ENCODE measurements at regions not wholly inside any gene's neighbourhood (a gene's known extent, or its start where the extent isn't known, plus 50 kb on each side); places are given as distances from the start of the nearest gene placed in this dataset.

- DNase-seq (ENCODE audit: low read depth), result no peak
- no peak overlapping the region for H3K4me3 ChIP-seq (ENCODE audit: low read depth, low read length)
- no peak for TF ChIP-seq CTCF (conservative IDR thresholded peaks at IDR 0.05; ENCODE audit: low read depth, low read length)
Measured at GRCh38 chr13:54958781-54959180, 1930.2 kb downstream of the OLFM4 start.

- H3K4me3 ChIP-seq (ENCODE audit: low read depth, low read length), result no peak overlapping the region
- peak; percentile 0 for DNase-seq (ENCODE audit: low read depth)
Measured at GRCh38 chr13:54965881-54966280, 1937.3 kb downstream of the OLFM4 start.

GRCh38 chr13:54972838-54973237 lies 1944.2 kb downstream of the OLFM4 start:
- H3K4me3 ChIP-seq (ENCODE audit: low read depth, low read length), result no peak overlapping the region
- TF ChIP-seq CTCF (conservative IDR thresholded peaks at IDR 0.05; ENCODE audit: low read depth, low read length), result no peak
- no peak for DNase-seq (ENCODE audit: low read depth)

More at GRCh38 chr13:54965881-54966280, 1937.3 kb downstream of the OLFM4 start:
- TF ChIP-seq CTCF (conservative IDR thresholded peaks at IDR 0.05; ENCODE audit: low read depth, low read length), result no peak

- H3K4me3 ChIP-seq (ENCODE audit: low read depth, low read length), result no peak overlapping the region
- TF ChIP-seq CTCF (conservative IDR thresholded peaks at IDR 0.05; ENCODE audit: low read depth, low read length), result no peak
- no peak for DNase-seq (ENCODE audit: low read depth)
Measured at GRCh38 chr13:54975676-54976075, 1947.1 kb downstream of the OLFM4 start.

GRCh38 chr13:54980651-54981050 lies 1952.0 kb downstream of the OLFM4 start:
- no peak overlapping the region for H3K4me3 ChIP-seq (ENCODE audit: low read depth, low read length)
- TF ChIP-seq CTCF (conservative IDR thresholded peaks at IDR 0.05; ENCODE audit: low read depth, low read length), result no peak
- DNase-seq (ENCODE audit: low read depth), result no peak

GRCh38 chr13:54989418-54989817 lies 1960.8 kb downstream of the OLFM4 start:
- DNase-seq (ENCODE audit: low read depth), result no peak
- H3K4me3 ChIP-seq (ENCODE audit: low read depth, low read length), result no peak overlapping the region
- no peak for TF ChIP-seq CTCF (conservative IDR thresholded peaks at IDR 0.05; ENCODE audit: low read depth, low read length)

- no peak for TF ChIP-seq CTCF (conservative IDR thresholded peaks at IDR 0.05; ENCODE audit: low read depth, low read length)
- DNase-seq (ENCODE audit: low read depth), result no peak
- H3K4me3 ChIP-seq (ENCODE audit: low read depth, low read length), result no peak overlapping the region
Measured at GRCh38 chr13:54999399-54999907, 1970.8 kb downstream of the OLFM4 start.
